CD8-positive, alpha-beta memory T cell (primary cell): ENCODE measurements at regions not wholly inside any gene's neighbourhood (a gene's known extent, or its start where the extent isn't known, plus 50 kb on each side); places are given as distances from the start of the nearest gene placed in this dataset.

ENCODE experiments used
- CTCF ChIA-PET: fragments of 350-600 bp; sonication (Branson Sonifier 250); formaldehyde crosslinking; loops from one replicate; lab custom pipeline; 2021; ENCODE audit warnings: antibody characterized with exemption; lab: Charles Lee
- POLR2A ChIA-PET: fragments of 350-600 bp; sonication (Branson Sonifier 250); formaldehyde crosslinking; loops from one replicate; lab custom pipeline; 2021; ENCODE audit warnings: antibody characterized with exemption; lab: Charles Lee
- DNase-seq, 5 donors: peaks; one replicate each; pipeline versions ENCODE4 v3.0.0 to v3.0.0-alpha.2; 2020 to 2022; ENCODE audit warnings: mixed read lengths in 1 of 5
- H3K27ac ChIP-seq: one replicate; pipeline ENCODE4 v1.7.0; 2013; ENCODE audit warnings: low read depth, mild to moderate bottlenecking, low read length, moderate library complexity
- H3K27me3 ChIP-seq: 2 replicates; pipeline ENCODE4 v1.7.0; 2013; ENCODE audit warnings: low read length, mild to moderate bottlenecking; ENCODE audit not compliant: insufficient read depth, poor library complexity, severe bottlenecking
- H3K36me3 ChIP-seq: 2 replicates; pipeline ENCODE4 v1.7.0; 2013; ENCODE audit warnings: mild to moderate bottlenecking, low read length, moderate library complexity; ENCODE audit not compliant: insufficient read depth
- H3K4me1 ChIP-seq: 2 replicates; pipeline ENCODE4 v1.7.0; 2013; ENCODE audit warnings: mild to moderate bottlenecking, low read length, moderate library complexity; ENCODE audit not compliant: insufficient read depth
- H3K4me3 ChIP-seq: 2 replicates; pipeline ENCODE4 v1.7.0; 2013; ENCODE audit warnings: mild to moderate bottlenecking, low read length
- H3K9me3 ChIP-seq: 2 replicates; pipeline ENCODE4 v1.7.0; 2013; ENCODE audit warnings: mild to moderate bottlenecking, low read length
- H3K27ac Mint-ChIP-seq, 8 donors: one replicate each; pipeline ENCODE4 v1.8.0; 2020 to 2021; ENCODE audit warnings: mixed read lengths in 8 of 8, mild to moderate bottlenecking in 6 of 8, inconsistent platforms in 3 of 8, moderate library complexity in 3 of 8
- H3K27me3 Mint-ChIP-seq, 2 donors: one replicate each; pipeline ENCODE4 v1.8.0; 2020 to 2021; ENCODE audit warnings: mixed read lengths in 2 of 2, mild to moderate bottlenecking in 1 of 2, moderate library complexity in 1 of 2
- H3K36me3 Mint-ChIP-seq, 3 donors: one replicate each; pipeline ENCODE4 v1.8.0; 2020 to 2021; ENCODE audit warnings: mixed read lengths in 3 of 3, inconsistent platforms in 1 of 3, mild to moderate bottlenecking in 1 of 3
- H3K4me1 Mint-ChIP-seq, 3 donors: one replicate each; pipeline ENCODE4 v1.8.0; 2020 to 2021; ENCODE audit warnings: mixed read lengths in 3 of 3, inconsistent platforms in 1 of 3, mild to moderate bottlenecking in 1 of 3
- H3K4me3 Mint-ChIP-seq, 7 donors: one replicate each; pipeline ENCODE4 v1.8.0; 2020 to 2021; ENCODE audit warnings: mixed read lengths in 7 of 7, mild to moderate bottlenecking in 6 of 7, moderate library complexity in 4 of 7, inconsistent platforms in 2 of 7
- H3K9me3 Mint-ChIP-seq, 5 donors: one replicate each; pipeline ENCODE4 v1.8.0; 2020 to 2022; ENCODE audit warnings: mixed read lengths in 5 of 5, mild to moderate bottlenecking in 3 of 5, moderate library complexity in 2 of 5, inconsistent platforms in 1 of 5

DNA sequence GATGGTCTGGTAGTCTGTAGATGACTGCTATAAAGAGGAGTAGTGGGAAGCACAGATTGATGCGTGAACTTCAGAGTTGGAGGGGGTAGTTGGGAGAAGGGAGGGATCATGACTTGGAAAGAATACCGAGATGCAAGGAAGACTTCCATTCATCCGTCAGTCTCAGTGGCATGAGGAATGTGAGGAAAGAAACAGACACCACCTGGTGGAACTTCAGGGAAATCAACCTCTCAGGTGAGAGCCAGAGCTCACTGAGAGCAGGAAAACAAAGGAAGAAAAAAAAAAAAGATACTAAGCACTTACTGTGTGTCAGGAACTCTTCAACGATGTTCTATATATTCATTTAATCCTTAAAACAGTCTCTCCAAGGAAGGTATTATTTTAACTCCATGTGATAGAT, 172.4 kb downstream of the OXSM start:
- Histone ChIP-seq H3K4me3 (no peak overlapping the region), H3K9me3 (no peaks in the 10 kb centered on the region), H3K4me1 (no peaks in the 10 kb centered on the region), H3K27me3 (no peaks in the 10 kb centered on the region), H3K36me3 (no peaks in the 10 kb centered on the region), H3K27ac (no peak overlapping the region)
- H3K27me3 Mint-ChIP-seq: no peaks in the 10 kb centered on the region
- H3K4me1 Mint-ChIP-seq: no peaks in the 10 kb centered on the region
- H3K36me3 Mint-ChIP-seq: no peaks in the 10 kb centered on the region
- H3K27ac Mint-ChIP-seq: no peak overlapping the region
- no peak for DNase-seq
- ChIA-PET POLR2A (no interaction called here), CTCF (no interaction called here)
- H3K9me3 Mint-ChIP-seq: no peaks in the 10 kb centered on the region
- no peak overlapping the region for H3K4me3 Mint-ChIP-seq

- ChIA-PET POLR2A (no interaction called here), CTCF (no interaction called here)
Measured at GRCh38 chr3:25964141-25964540, 174.3 kb downstream of the OXSM start.

GRCh38 chr3:25967385-25967784, 177.5 kb downstream of the OXSM start:
- no peak for DNase-seq
- no peak overlapping the region for H3K4me3 ChIP-seq
- H3K4me1 Mint-ChIP-seq: no peaks in the 10 kb centered on the region
- H3K9me3 Mint-ChIP-seq: peaks cover 0 to 2% (median 0%) of the 10 kb centered on the region in 5 donors
- no peaks in the 10 kb centered on the region for H3K36me3 ChIP-seq
- H3K27ac Mint-ChIP-seq: no peak overlapping the region
- no peaks in the 10 kb centered on the region for H3K27me3 ChIP-seq
- H3K27ac ChIP-seq: no peak overlapping the region
- no peak overlapping the region for H3K4me3 Mint-ChIP-seq
- CTCF ChIA-PET: no interaction called here
- H3K9me3 ChIP-seq: no peaks in the 10 kb centered on the region
- H3K27me3 Mint-ChIP-seq: peaks cover 0 to 3% of the 10 kb centered on the region in 2 donors
- H3K36me3 Mint-ChIP-seq: no peaks in the 10 kb centered on the region
- no peaks in the 10 kb centered on the region for H3K4me1 ChIP-seq
- POLR2A ChIA-PET: no interaction called here

More at GRCh38 chr3:25964141-25964540, 174.3 kb downstream of the OXSM start:
- Mint-ChIP-seq H3K36me3 (no peaks in the 10 kb centered on the region), H3K27ac (no peak overlapping the region), H3K9me3 (no peaks in the 10 kb centered on the region), H3K4me1 (no peaks in the 10 kb centered on the region), H3K27me3 (peaks cover 0 to 1% of the 10 kb centered on the region in 2 donors), H3K4me3 (no peak overlapping the region)
- Histone ChIP-seq H3K27ac (no peak overlapping the region), H3K4me1 (no peaks in the 10 kb centered on the region), H3K27me3 (no peaks in the 10 kb centered on the region), H3K9me3 (no peaks in the 10 kb centered on the region), H3K4me3 (no peak overlapping the region), H3K36me3 (no peaks in the 10 kb centered on the region)
- DNase-seq: no peak

DNA sequence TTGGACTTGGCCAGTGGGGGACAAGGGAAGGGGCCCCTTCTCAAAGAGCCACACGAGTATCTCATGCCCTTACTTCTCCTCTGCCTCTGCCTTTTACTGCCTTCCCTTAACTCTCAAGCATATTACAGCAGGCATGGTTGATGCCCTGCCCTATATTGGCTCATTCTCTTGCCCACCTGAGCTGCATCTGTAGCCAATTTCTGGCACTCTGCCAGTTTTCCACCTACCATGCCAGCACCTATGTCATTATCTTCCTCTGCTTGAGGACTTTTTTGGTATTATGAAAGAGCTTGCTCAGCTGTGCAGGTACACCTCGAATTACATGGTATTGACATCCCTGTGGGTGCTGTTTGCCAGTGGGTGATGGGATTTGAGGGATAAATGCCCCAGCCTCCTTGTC, 181.8 kb downstream of the OXSM start:
- Mint-ChIP-seq H3K27ac (no peak overlapping the region), H3K4me3 (no peak overlapping the region), H3K27me3 (peaks cover 0 to 4% of the 10 kb centered on the region in 2 donors), H3K9me3 (peaks cover 0 to 2% (median 0%) of the 10 kb centered on the region in 5 donors), H3K36me3 (no peaks in the 10 kb centered on the region), H3K4me1 (no peaks in the 10 kb centered on the region)
- POLR2A ChIA-PET: no interaction called here
- CTCF ChIA-PET: no interaction called here
- no peak overlapping the region for H3K4me3 ChIP-seq
- H3K4me1 ChIP-seq: no peaks in the 10 kb centered on the region
- H3K27ac ChIP-seq: no peak overlapping the region
- no peaks in the 10 kb centered on the region for H3K36me3 ChIP-seq
- no peaks in the 10 kb centered on the region for H3K9me3 ChIP-seq
- no peak for DNase-seq
- H3K27me3 ChIP-seq: no peaks in the 10 kb centered on the region

GRCh38 chr3:25973122-25973521, 183.2 kb downstream of the OXSM start:
- peaks cover 0 to 4% of the 10 kb centered on the region in 2 donors for H3K27me3 Mint-ChIP-seq
- no peaks in the 10 kb centered on the region for H3K9me3 ChIP-seq
- no peaks in the 10 kb centered on the region for H3K4me1 ChIP-seq
- CTCF ChIA-PET: no interaction called here
- H3K36me3 ChIP-seq: no peaks in the 10 kb centered on the region
- peaks cover 0 to 2% (median 0%) of the 10 kb centered on the region in 5 donors for H3K9me3 Mint-ChIP-seq
- no peak overlapping the region for H3K4me3 ChIP-seq
- no peaks in the 10 kb centered on the region for H3K36me3 Mint-ChIP-seq
- no peak overlapping the region for H3K27ac Mint-ChIP-seq
- no peaks in the 10 kb centered on the region for H3K4me1 Mint-ChIP-seq
- no peak for DNase-seq
- POLR2A ChIA-PET: no interaction called here
- H3K27me3 ChIP-seq: no peaks in the 10 kb centered on the region
- no peak overlapping the region for H3K27ac ChIP-seq
- H3K4me3 Mint-ChIP-seq: no peak overlapping the region

GRCh38 chr3:25982756-25983155, 192.9 kb downstream of the OXSM start:
- no peaks in the 10 kb centered on the region for H3K9me3 Mint-ChIP-seq
- no peaks in the 10 kb centered on the region for H3K4me1 Mint-ChIP-seq
- peaks cover 0 to 4% of the 10 kb centered on the region in 2 donors for H3K27me3 Mint-ChIP-seq
- ChIA-PET CTCF (no interaction called here), POLR2A (no interaction called here)
- no peak for DNase-seq
- Histone ChIP-seq H3K4me3 (no peak overlapping the region), H3K27me3 (no peaks in the 10 kb centered on the region), H3K36me3 (no peaks in the 10 kb centered on the region), H3K9me3 (no peaks in the 10 kb centered on the region), H3K4me1 (no peaks in the 10 kb centered on the region), H3K27ac (no peak overlapping the region)
- no peak overlapping the region for H3K4me3 Mint-ChIP-seq
- no peak overlapping the region for H3K27ac Mint-ChIP-seq
- no peaks in the 10 kb centered on the region for H3K36me3 Mint-ChIP-seq

- no peaks in the 10 kb centered on the region for H3K4me1 ChIP-seq
- no peaks in the 10 kb centered on the region for H3K4me1 Mint-ChIP-seq
- H3K9me3 ChIP-seq: no peaks in the 10 kb centered on the region
- H3K27me3 ChIP-seq: no peaks in the 10 kb centered on the region
- peaks cover 0 to 4% (median 3%) of the 10 kb centered on the region in 5 donors for H3K9me3 Mint-ChIP-seq
- H3K27ac Mint-ChIP-seq: no peak overlapping the region
- no peak overlapping the region for H3K4me3 ChIP-seq
- H3K4me3 Mint-ChIP-seq: no peak overlapping the region
- no peak overlapping the region for H3K27ac ChIP-seq
- peaks cover 0 to 4% of the 10 kb centered on the region in 2 donors for H3K27me3 Mint-ChIP-seq
- ChIA-PET POLR2A (no interaction called here), CTCF (interaction anchor here (1.2 kb wide), 1 partner anchor 12 kb away, joined by 3 read pairs; no protein-coding TSS in a partner anchor)
- H3K36me3 ChIP-seq: no peaks in the 10 kb centered on the region
- no peaks in the 10 kb centered on the region for H3K36me3 Mint-ChIP-seq
- no peak for DNase-seq
Measured at GRCh38 chr3:25985621-25986020, 195.7 kb downstream of the OXSM start.

- H3K36me3 Mint-ChIP-seq: no peaks in the 10 kb centered on the region
- no peak overlapping the region for H3K4me3 Mint-ChIP-seq
- H3K9me3 Mint-ChIP-seq: peaks cover 15 to 23% (median 20%) of the 10 kb centered on the region in 5 donors
- no peak for DNase-seq
- peaks cover 0 to 2% of the 10 kb centered on the region in 2 donors for H3K27me3 Mint-ChIP-seq
- Histone ChIP-seq H3K4me1 (no peaks in the 10 kb centered on the region), H3K27me3 (no peaks in the 10 kb centered on the region), H3K36me3 (no peaks in the 10 kb centered on the region), H3K9me3 (no peaks in the 10 kb centered on the region), H3K27ac (no peak overlapping the region), H3K4me3 (no peak overlapping the region)
- ChIA-PET POLR2A (no interaction called here), CTCF (no interaction called here)
- H3K4me1 Mint-ChIP-seq: no peaks in the 10 kb centered on the region
- no peak overlapping the region for H3K27ac Mint-ChIP-seq
Measured at GRCh38 chr3:25992606-25993005, 202.7 kb downstream of the OXSM start.

DNA sequence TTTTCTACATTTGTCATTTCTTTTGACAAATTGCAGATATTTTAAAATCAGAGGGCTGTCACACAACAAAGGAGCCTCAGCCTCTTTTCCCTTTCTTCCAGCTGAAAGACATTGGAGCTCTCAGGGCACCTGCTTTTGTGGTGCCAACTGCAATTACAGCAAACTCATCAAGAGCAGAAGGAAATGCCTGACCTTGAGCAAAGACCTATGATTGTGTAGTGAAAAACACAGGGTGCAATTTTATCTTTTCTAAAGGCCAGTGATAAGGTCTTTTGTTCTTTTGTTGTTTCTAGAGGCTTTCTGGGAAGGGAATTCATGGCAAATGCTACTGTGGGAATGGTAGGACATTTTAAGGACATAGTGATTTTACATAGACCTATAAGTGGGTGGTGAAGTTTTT, 214.3 kb downstream of the OXSM start:
- Mint-ChIP-seq H3K36me3 (no peaks in the 10 kb centered on the region), H3K27ac (no peak overlapping the region), H3K27me3 (no peaks in the 10 kb centered on the region), H3K4me3 (no peak overlapping the region), H3K4me1 (no peaks in the 10 kb centered on the region), H3K9me3 (peaks cover 0 to 13% (median 5%) of the 10 kb centered on the region in 5 donors)
- Histone ChIP-seq H3K4me1 (no peaks in the 10 kb centered on the region), H3K4me3 (no peak overlapping the region), H3K27ac (no peak overlapping the region), H3K36me3 (no peaks in the 10 kb centered on the region), H3K27me3 (no peaks in the 10 kb centered on the region), H3K9me3 (no peaks in the 10 kb centered on the region)
- ChIA-PET POLR2A (no interaction called here), CTCF (no interaction called here)
- DNase-seq: no peak
